K562 (cell line): ENCODE measurements at regions not wholly inside any gene's neighbourhood (a gene's known extent, or its start where the extent isn't known, plus 50 kb on each side); places are given as distances from the start of the nearest gene placed in this dataset.

Source experiments
- ATAC-seq: fragments of 200-7000 bp; cut with Tn5 transposase; 3 replicates; pipeline ENCODE4 v1.9.1; 2020; ENCODE audit warnings: moderate library complexity
- BruUV-seq: library from RNA; stranded (reverse); fragments of 400-500 nt; replicated peaks from 2 replicates; lab custom pipeline; 2021; lab: Mats Ljungman, UMichigan
- CTCF ChIA-PET: fragments of 300-600 bp; formaldehyde crosslinking; extraction: SDS; loops from one replicate; lab custom pipeline; 2021; ENCODE audit warnings: low intra/inter-chr PET ratio; lab: Yijun Ruan, JAX
- POLR2A ChIA-PET: fragments of 300-600, 350-650 bp; sonication (Branson Sonifier 250); formaldehyde crosslinking; extraction: SDS; loops from one replicate; lab custom pipeline; 2021; ENCODE audit warnings: antibody characterized with exemption, inconsistent platforms; lab: Yijun Ruan, JAX
- DNase-seq, 4 experiments: peaks; one replicate each; pipeline versions ENCODE4 v3.0.0 to v3.0.0-alpha.2; 2011 to 2018; ENCODE audit warnings: low spot score in 3 of 4, mixed read lengths in 3 of 4; ENCODE audit errors: extremely low read depth in 1 of 4
- FAIRE-seq: peaks from 2 replicates; lab custom pipeline; 2011; peaks lifted over from hg19 to GRCh38; lab: Jason Lieb, UNC
- H2AFZ ChIP-seq: 2 replicates; pipeline ENCODE4 v1.6.0; 2011; ENCODE audit warnings: low read depth, low read length, control low read depth, inconsistent platforms
- H3K27ac ChIP-seq: fragments of 200-600 bp; 3 replicates; pipeline ENCODE4 v1.8.0; 2011; ENCODE audit warnings: low read depth, mild to moderate bottlenecking, control low read depth, inconsistent platforms, low read length, moderate library complexity, mixed read lengths; ENCODE audit errors: extremely low read depth
- H3K27me3 ChIP-seq, 2 experiments: fragments of 300-600 bp in 1 of 2; 2 replicates in 1 of 2; 3 replicates in 1 of 2; pipeline versions ENCODE4 v1.6.0 to v1.8.0; 2011; ENCODE audit warnings: inconsistent platforms in 2 of 2, low read length in 2 of 2, mild to moderate bottlenecking in 1 of 2, mixed read lengths in 1 of 2, moderate library complexity in 1 of 2; ENCODE audit not compliant: control insufficient read depth in 2 of 2, insufficient read depth in 2 of 2
- H3K36me3 ChIP-seq: fragments of 300-600 bp; 3 replicates; pipeline ENCODE4 v1.8.0; 2011; ENCODE audit warnings: mild to moderate bottlenecking, low read length, inconsistent platforms; ENCODE audit not compliant: control insufficient read depth, insufficient read depth
- H3K4me1 ChIP-seq, 2 experiments: fragments of 200-600 bp in 1 of 2; replicated peaks in 1 of 2; 2 replicates in 1 of 2; 3 replicates in 1 of 2; pipeline versions ENCODE4 v1.5.1 to v1.8.0; 2011; ENCODE audit warnings: inconsistent platforms in 2 of 2, low read length in 2 of 2, mild to moderate bottlenecking in 1 of 2, mixed read lengths in 1 of 2, moderate library complexity in 1 of 2; ENCODE audit not compliant: control insufficient read depth in 2 of 2, insufficient read depth in 2 of 2
- H3K4me2 ChIP-seq: 2 replicates; pipeline ENCODE4 v1.6.1; 2011; ENCODE audit warnings: low read length, control low read depth, inconsistent platforms, mixed read lengths; ENCODE audit not compliant: insufficient read depth
- H3K4me3 ChIP-seq: fragments of 200-600 bp; sonication (generic), shearing (Covaris generic); 2 replicates; pipeline ENCODE4 v1.5.1; 2016; ENCODE audit warnings: control low read depth, inconsistent platforms
- H3K79me2 ChIP-seq: fragments of 200-600 bp; 3 replicates; pipeline ENCODE4 v1.8.0; 2011; ENCODE audit warnings: low read length, inconsistent platforms; ENCODE audit not compliant: control insufficient read depth, insufficient read depth
- H3K9ac ChIP-seq, 2 experiments: 2 replicates each; pipeline versions ENCODE4 v1.6.0 to v1.6.1; 2011; ENCODE audit warnings: low read depth in 2 of 2, low read length in 2 of 2, control low read depth in 1 of 2, inconsistent platforms in 1 of 2, mild to moderate bottlenecking in 1 of 2, mixed read lengths in 1 of 2; ENCODE audit not compliant: insufficient read depth in 1 of 2
- H3K9me1 ChIP-seq: one replicate; pipeline ENCODE4 v1.6.0; 2011; ENCODE audit warnings: inconsistent platforms, mild to moderate bottlenecking, low read length, moderate library complexity; ENCODE audit not compliant: control insufficient read depth, insufficient read depth
- H3K9me3 ChIP-seq: replicated peaks from 2 replicates; pipeline ENCODE4 v1.5.1; 2011; ENCODE audit warnings: low read depth, low read length, inconsistent platforms; ENCODE audit not compliant: control insufficient read depth, insufficient read depth
- H4K20me1 ChIP-seq: replicated peaks from 2 replicates; pipeline ENCODE4 v1.6.1; 2011; ENCODE audit warnings: low read length, inconsistent platforms, mixed read lengths; ENCODE audit not compliant: control insufficient read depth, insufficient read depth
- DLX4 ChIP-seq: fragments of 250-450 bp; sonication (Bioruptor Pico); IDR thresholded peaks from 2 replicates; pipeline ENCODE4 v1.6.1; 2021; ENCODE audit warnings: mild to moderate bottlenecking
- E2F1 ChIP-seq: sonication (generic); formaldehyde crosslinking; IDR thresholded peaks from 2 replicates; pipeline ENCODE4 v1.8.1; 2023; ENCODE audit warnings: mild to moderate bottlenecking, missing genetic modification reagents, moderate library complexity
- HINFP ChIP-seq: fragments of 450-650 bp; conservative IDR thresholded peaks from 2 replicates; pipeline ENCODE4 v1.6.1; 2016; ENCODE audit warnings: missing genetic modification characterization, low read depth, mild to moderate bottlenecking, control low read depth, missing compliant biosample characterization
- ILF3 ChIP-seq: fragments of 450-650 bp; IDR thresholded peaks from 2 replicates; pipeline ENCODE4 v1.6.1; 2018; ENCODE audit warnings: antibody characterized with exemption, mild to moderate bottlenecking, moderate library complexity, borderline replicate concordance
- MAFF ChIP-seq: IDR thresholded peaks from 2 replicates; pipeline ENCODE4 v1.6.1; 2012; ENCODE audit warnings: low read length, improper control_type of control experiment
- MCM5 ChIP-seq: fragments of 450-650 bp; IDR thresholded peaks from 2 replicates; pipeline ENCODE4 v1.6.1; 2016; ENCODE audit warnings: low read depth
- MEIS2 ChIP-seq: fragments of 450-650 bp; IDR thresholded peaks from 2 replicates; pipeline ENCODE4 v1.6.1; 2014; ENCODE audit warnings: mild to moderate bottlenecking; ENCODE audit not compliant: partially characterized antibody
- MLX ChIP-seq, 2 experiments: fragments of 450-650 bp in 1 of 2; sonication (generic) in 1 of 2; formaldehyde crosslinking; conservative IDR thresholded peaks; 2 replicates each; pipeline versions ENCODE4 v1.4.0 to v1.8.1; 2020 to 2022; ENCODE audit warnings: mild to moderate bottlenecking in 1 of 2, missing genetic modification reagents in 1 of 2
- NCOA6 ChIP-seq: fragments of 450-650 bp; IDR thresholded peaks from 2 replicates; pipeline ENCODE4 v1.6.1; 2017; ENCODE audit warnings: mild to moderate bottlenecking
- NCOR1 ChIP-seq: fragments of 450-650 bp; IDR thresholded peaks from 2 replicates; pipeline ENCODE4 v1.6.1; 2016; ENCODE audit warnings: mild to moderate bottlenecking, moderate library complexity
- ZNF140 ChIP-seq: fragments of 250-450 bp; sonication (Bioruptor Pico); IDR thresholded peaks from 2 replicates; pipeline ENCODE4 v1.8.0; 2021; ENCODE audit warnings: moderate library complexity, mild to moderate bottlenecking, inconsistent platforms
- WGBS: fragments of 100-300 bp; shearing (Covaris generic); methylation state at CpG from one replicate; pipeline ENCODE4 v1.1.6; 2016; ENCODE audit warnings: low coverage, mixed read lengths; ENCODE audit not compliant: insufficient coverage; ENCODE audit errors: missing lambda C conversion rate; 5-methylcytosine and 5-hydroxymethylcytosine counted together
- in situ Hi-C: fragments of 300-500 bp; cut with MboI; formaldehyde crosslinking; loops from 4 replicates; pipeline ENCODE4 v1.15.0; 2018; ENCODE audit warnings: inconsistent platforms, mixed read lengths
- intact Hi-C: fragments of 100-400 bp; cut with micrococcal nuclease; formaldehyde crosslinking; loops from 2 replicates; pipeline ENCODE4 v1.14.2; 2022

GRCh38 chr6:144479991-144480390, 194.9 kb downstream of the UTRN start:
- Histone ChIP-seq H4K20me1 (no peaks in the 10 kb centered on the region), H2AFZ (no peak overlapping the region), H3K79me2 (no peaks in the 10 kb centered on the region), H3K4me1 (peaks cover 4% of the 10 kb centered on the region in 2 experiments; a peak in 2 of 5 replicates), H3K4me3 (no peak overlapping the region), H3K4me2 (no peak overlapping the region), H3K9ac (no peak overlapping the region), H3K36me3 (no peaks in the 10 kb centered on the region), H3K27ac (no peak overlapping the region), H3K9me3 (no peaks in the 10 kb centered on the region), H3K9me1 (no peaks in the 10 kb centered on the region), H3K27me3 (no peaks in the 10 kb centered on the region)
- TF ChIP-seq MEIS2 (peak; percentile 24), MLX (CRISPR knock-in tag; conservative IDR thresholded peaks at IDR 0.05) (no peak)
- ChIA-PET POLR2A (no interaction called here), CTCF (no interaction called here)
- FAIRE-seq = no peak
- no peak for ATAC-seq
- intact Hi-C loops = loop anchor here (5.0 kb wide), 2 partner anchors 102 to 263 kb away; no protein-coding TSS in a partner anchor
- in situ Hi-C loops = loop anchor here (10.0 kb wide), 1 partner anchor 375 kb away; no protein-coding TSS in a partner anchor
- no TSS peak for BruUV-seq
- WGBS = 27% methylated on average over 1 of the region's 1 CpG
- DNase-seq = no peak

GRCh38 chr6:144480473-144480872, 195.3 kb downstream of the UTRN start:
- Histone ChIP-seq H3K9me1 (no peaks in the 10 kb centered on the region), H3K36me3 (no peaks in the 10 kb centered on the region), H3K4me2 (no peak overlapping the region), H2AFZ (no peak overlapping the region), H3K27me3 (no peaks in the 10 kb centered on the region), H3K9me3 (no peaks in the 10 kb centered on the region), H4K20me1 (no peaks in the 10 kb centered on the region), H3K79me2 (no peaks in the 10 kb centered on the region), H3K4me3 (no peak overlapping the region), H3K4me1 (peaks cover 1 to 3% of the 10 kb centered on the region in 2 experiments; a peak in 1 of 5 replicates), H3K9ac (no peak overlapping the region), H3K27ac (no peak overlapping the region)
- DNase-seq (no peak), FAIRE-seq (no peak), ATAC-seq (no peak)
- in situ Hi-C loops = loop anchor here (10.0 kb wide), 1 partner anchor 376 kb away; no protein-coding TSS in a partner anchor
- ChIA-PET POLR2A (no interaction called here), CTCF (no interaction called here)
- no TSS peak for BruUV-seq
- intact Hi-C loops = loop anchor here (5.0 kb wide), 1 partner anchor 102 kb away; no protein-coding TSS in a partner anchor
- WGBS = 51% methylated on average over 5 of the region's 5 CpGs
- TF ChIP-seq NCOA6 (no peak), DLX4 (CRISPR knock-in tag) (no peak), ZNF140 (no peak), MAFF (no peak), HINFP (tag) (no peak), MCM5 (no peak), NCOR1 (no peak), ILF3 (no peak), E2F1 (no peak)
